ENCODE measurements at regions not wholly inside any gene's neighbourhood (a gene's known extent, or its start where the extent isn't known, plus 50 kb on each side); places are given as distances from the start of the nearest gene placed in this dataset.

DNA sequence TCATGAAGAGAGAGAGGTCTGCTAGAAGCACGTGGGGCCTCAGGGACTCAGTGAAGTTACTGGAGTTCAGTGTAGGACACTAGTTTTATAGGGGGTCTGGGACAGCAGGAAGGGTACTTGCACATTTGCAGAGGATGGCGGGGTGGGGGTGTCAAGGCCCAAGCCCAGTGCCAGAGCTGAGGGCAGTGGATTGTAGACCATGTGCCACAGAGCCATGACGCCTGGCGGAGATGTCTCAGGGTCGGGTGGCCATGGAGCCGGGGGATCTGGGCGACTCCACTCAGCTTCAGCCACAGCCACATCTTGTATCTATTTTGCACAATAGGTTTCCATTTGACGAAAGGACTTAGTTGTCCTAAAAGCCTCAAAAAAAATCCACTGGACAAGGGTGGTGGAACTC is 50.4 kb upstream of the RGMA start:
- TF ChIP-seq, protein P1, sequence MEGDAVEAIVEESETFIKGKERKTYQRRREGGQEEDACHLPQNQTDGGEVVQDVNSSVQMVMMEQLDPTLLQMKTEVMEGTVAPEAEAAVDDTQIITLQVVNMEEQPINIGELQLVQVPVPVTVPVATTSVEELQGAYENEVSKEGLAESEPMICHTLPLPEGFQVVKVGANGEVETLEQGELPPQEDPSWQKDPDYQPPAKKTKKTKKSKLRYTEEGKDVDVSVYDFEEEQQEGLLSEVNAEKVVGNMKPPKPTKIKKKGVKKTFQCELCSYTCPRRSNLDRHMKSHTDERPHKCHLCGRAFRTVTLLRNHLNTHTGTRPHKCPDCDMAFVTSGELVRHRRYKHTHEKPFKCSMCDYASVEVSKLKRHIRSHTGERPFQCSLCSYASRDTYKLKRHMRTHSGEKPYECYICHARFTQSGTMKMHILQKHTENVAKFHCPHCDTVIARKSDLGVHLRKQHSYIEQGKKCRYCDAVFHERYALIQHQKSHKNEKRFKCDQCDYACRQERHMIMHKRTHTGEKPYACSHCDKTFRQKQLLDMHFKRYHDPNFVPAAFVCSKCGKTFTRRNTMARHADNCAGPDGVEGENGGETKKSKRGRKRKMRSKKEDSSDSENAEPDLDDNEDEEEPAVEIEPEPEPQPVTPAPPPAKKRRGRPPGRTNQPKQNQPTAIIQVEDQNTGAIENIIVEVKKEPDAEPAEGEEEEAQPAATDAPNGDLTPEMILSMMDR (IDR thresholded peaks at IDR 0.05) = no peak
- TF ChIP-seq ELF1 (IDR thresholded peaks at IDR 0.05) = no peak
- no peak for TF ChIP-seq NFIC (IDR thresholded peaks at IDR 0.05; ENCODE audit: borderline replicate concordance)
- TF ChIP-seq EP300 (IDR thresholded peaks at IDR 0.05; ENCODE audit: borderline replicate concordance in 1 of 2, low read depth in 1 of 2, low read length in 1 of 2) = no peak
- TF ChIP-seq RAD21 (IDR thresholded peaks at IDR 0.05; ENCODE audit: low read length) = no peak
- TF ChIP-seq YY1 (IDR thresholded peaks at IDR 0.05; ENCODE audit: low read depth) = no peak
- no peak for TF ChIP-seq SMC3 (IDR thresholded peaks at IDR 0.05; ENCODE audit: low read depth, low read length)
- TF ChIP-seq, protein P2, sequence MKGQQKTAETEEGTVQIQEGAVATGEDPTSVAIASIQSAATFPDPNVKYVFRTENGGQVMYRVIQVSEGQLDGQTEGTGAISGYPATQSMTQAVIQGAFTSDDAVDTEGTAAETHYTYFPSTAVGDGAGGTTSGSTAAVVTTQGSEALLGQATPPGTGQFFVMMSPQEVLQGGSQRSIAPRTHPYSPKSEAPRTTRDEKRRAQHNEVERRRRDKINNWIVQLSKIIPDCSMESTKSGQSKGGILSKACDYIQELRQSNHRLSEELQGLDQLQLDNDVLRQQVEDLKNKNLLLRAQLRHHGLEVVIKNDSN (IDR thresholded peaks at IDR 0.05; ENCODE audit: borderline replicate concordance, low read depth) = no peak
- TF ChIP-seq, protein P3, sequence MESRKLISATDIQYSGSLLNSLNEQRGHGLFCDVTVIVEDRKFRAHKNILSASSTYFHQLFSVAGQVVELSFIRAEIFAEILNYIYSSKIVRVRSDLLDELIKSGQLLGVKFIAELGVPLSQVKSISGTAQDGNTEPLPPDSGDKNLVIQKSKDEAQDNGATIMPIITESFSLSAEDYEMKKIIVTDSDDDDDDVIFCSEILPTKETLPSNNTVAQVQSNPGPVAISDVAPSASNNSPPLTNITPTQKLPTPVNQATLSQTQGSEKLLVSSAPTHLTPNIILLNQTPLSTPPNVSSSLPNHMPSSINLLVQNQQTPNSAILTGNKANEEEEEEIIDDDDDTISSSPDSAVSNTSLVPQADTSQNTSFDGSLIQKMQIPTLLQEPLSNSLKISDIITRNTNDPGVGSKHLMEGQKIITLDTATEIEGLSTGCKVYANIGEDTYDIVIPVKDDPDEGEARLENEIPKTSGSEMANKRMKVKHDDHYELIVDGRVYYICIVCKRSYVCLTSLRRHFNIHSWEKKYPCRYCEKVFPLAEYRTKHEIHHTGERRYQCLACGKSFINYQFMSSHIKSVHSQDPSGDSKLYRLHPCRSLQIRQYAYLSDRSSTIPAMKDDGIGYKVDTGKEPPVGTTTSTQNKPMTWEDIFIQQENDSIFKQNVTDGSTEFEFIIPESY (IDR thresholded peaks at IDR 0.05; ENCODE audit: borderline replicate concordance, low read depth) = no peak
- TF ChIP-seq RFX5 (IDR thresholded peaks at IDR 0.05; ENCODE audit: low read length) = no peak
- no peak for TF ChIP-seq POLR2AphosphoS5 (IDR thresholded peaks at IDR 0.05; ENCODE audit: low read depth, low read length)
- TF ChIP-seq NRF1 (IDR thresholded peaks at IDR 0.05; ENCODE audit: low read depth, low read length) = no peak
- no peak for TF ChIP-seq EZH2phosphoT487 (IDR thresholded peaks at IDR 0.05; ENCODE audit: borderline replicate concordance, low read depth)
- TF ChIP-seq, protein P4, sequence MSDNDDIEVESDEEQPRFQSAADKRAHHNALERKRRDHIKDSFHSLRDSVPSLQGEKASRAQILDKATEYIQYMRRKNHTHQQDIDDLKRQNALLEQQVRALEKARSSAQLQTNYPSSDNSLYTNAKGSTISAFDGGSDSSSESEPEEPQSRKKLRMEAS (IDR thresholded peaks at IDR 0.05; ENCODE audit: low read depth) = no peak

Measured in SK-N-SH (cell line).